CD4-positive, alpha-beta T cell treated with Interleukin-6 for 4 hours (primary cell): ENCODE measurements at regions not wholly inside any gene's neighbourhood (a gene's known extent, or its start where the extent isn't known, plus 50 kb on each side); places are given as distances from the start of the nearest gene placed in this dataset.

ENCODE experiments used
- DNase-seq: peaks from one replicate; pipeline ENCODE4 v3.0.0-alpha.2; 2020; ENCODE audit warnings: mixed read lengths

GRCh38 chr4:104795264-104795939 is 300.7 kb upstream of the CXXC4 start:
- no peak for DNase-seq

GRCh38 chr4:104811727-104812126 is 317.0 kb upstream of the CXXC4 start:
- DNase-seq, result no peak

GRCh38 chr4:104815665-104816064 is 321.0 kb upstream of the CXXC4 start:
- DNase-seq, result no peak

- DNase-seq, result no peak
These were observed 323.9 kb upstream of the CXXC4 start for GRCh38 chr4:104818579-104818978.

GRCh38 chr4:104826171-104826570 is 320.5 kb upstream of the TET2 start:
- DNase-seq, result no peak

GRCh38 chr4:104829761-104830160 is 316.9 kb upstream of the TET2 start:
- DNase-seq, result no peak

GRCh38 chr4:104848597-104849225 is 298.0 kb upstream of the TET2 start:
- DNase-seq, result no peak

- DNase-seq, result no peak
These were observed 287.0 kb upstream of the TET2 start for GRCh38 chr4:104859601-104860237.

- peak; percentile 35 for DNase-seq
These were observed 286.2 kb upstream of the TET2 start for GRCh38 chr4:104860238-104861123.

- no peak for DNase-seq
These were observed 279.9 kb upstream of the TET2 start for GRCh38 chr4:104866809-104867208.

- no peak for DNase-seq
These were observed 278.1 kb upstream of the TET2 start for GRCh38 chr4:104868533-104868932.

GRCh38 chr4:104868958-104869357 is 277.7 kb upstream of the TET2 start:
- DNase-seq, result no peak

- no peak for DNase-seq
These were observed 276.8 kb upstream of the TET2 start for GRCh38 chr4:104869831-104870230.

GRCh38 chr4:104870495-104871233 is 276.0 kb upstream of the TET2 start:
- no peak for DNase-seq

- DNase-seq, result no peak
These were observed 267.7 kb upstream of the TET2 start for GRCh38 chr4:104878936-104879335.

- no peak for DNase-seq
These were observed 267.3 kb upstream of the TET2 start for GRCh38 chr4:104879367-104879766.

GRCh38 chr4:104879854-104880253 is 266.8 kb upstream of the TET2 start:
- no peak for DNase-seq

- DNase-seq, result no peak
These were observed 265.4 kb upstream of the TET2 start for GRCh38 chr4:104881136-104881886.

GRCh38 chr4:104890598-104891275 is 255.9 kb upstream of the TET2 start:
- DNase-seq, result no peak

- no peak for DNase-seq
These were observed 249.7 kb upstream of the TET2 start for GRCh38 chr4:104896660-104897645.
